ENCODE measurements at regions not wholly inside any gene's neighbourhood (a gene's known extent, or its start where the extent isn't known, plus 50 kb on each side); places are given as distances from the start of the nearest gene placed in this dataset.

- TF ChIP-seq CTCF (IDR thresholded peaks at IDR 0.05) (no peak), EZH2 (IDR thresholded peaks at IDR 0.05) (no peak), EZH2phosphoT487 (IDR thresholded peaks at IDR 0.05) (no peak)
Measured at GRCh38 chr12:28909291-28909690, 239.8 kb upstream of the FAR2 start.
